Raji (cell line): ENCODE measurements at regions not wholly inside any gene's neighbourhood (a gene's known extent, or its start where the extent isn't known, plus 50 kb on each side); places are given as distances from the start of the nearest gene placed in this dataset.

Source experiments
- POLR2A ChIP-seq: IDR thresholded peaks from 2 replicates; pipeline ENCODE4 v1.6.1; 2011; ENCODE audit warnings: low read depth, low read length, control low read depth; ENCODE audit not compliant: insufficient read depth

DNA sequence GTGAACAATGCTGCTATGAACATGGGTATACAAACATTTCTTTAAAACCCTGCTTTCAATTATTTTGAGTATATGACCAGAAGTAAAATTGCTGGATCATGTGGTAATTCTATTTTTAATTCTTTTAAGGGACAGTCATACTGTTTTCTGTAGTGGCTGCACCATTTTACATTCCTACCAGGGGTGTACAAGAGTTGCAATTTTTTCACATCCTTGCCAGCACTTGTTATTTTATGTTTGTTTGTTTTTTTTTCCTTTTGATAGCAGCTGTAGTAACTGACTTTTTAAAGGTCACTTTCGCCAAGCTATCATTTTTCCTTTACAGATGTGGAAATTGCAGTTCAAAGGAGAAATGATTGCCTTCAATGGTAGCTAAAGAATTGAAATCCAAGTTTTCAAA is 99.5 kb downstream of the GPR85 start:
- TF ChIP-seq POLR2A = no peak

DNA sequence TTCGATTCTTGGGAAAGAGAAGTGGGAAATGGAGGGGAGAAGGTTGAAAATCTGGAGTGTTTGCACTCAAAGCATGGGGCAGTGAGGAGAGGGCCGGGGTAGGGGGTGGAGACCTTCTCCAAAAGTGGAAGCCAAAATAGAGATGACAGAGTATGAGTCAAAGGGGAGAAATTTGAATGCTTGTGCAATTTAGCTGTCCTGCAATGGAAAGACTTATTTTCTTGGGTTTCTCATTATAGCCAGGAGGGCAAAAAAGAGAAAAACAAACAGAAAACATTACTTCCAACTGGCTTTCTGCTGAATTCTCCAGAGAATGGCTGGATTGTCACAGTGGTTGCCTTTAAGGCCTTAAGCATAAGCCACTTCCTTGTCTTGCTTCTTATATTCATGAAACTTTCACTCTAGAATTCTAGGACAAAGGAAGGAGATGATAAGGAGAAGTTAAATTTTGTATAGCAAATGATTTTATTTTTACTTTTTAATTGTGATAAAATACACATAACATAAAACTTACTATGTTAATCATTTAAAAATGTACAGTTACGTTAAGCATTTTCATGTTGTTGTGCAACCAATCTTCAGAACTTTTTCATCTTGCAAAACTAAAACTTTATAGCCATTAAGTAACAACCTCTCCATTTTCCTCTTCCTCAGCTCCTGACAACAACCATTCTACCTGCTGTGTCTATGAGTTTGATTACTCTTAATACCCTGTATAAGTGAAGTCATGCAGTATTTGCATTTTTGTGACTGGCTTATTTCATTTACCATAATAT is 100.2 kb downstream of the GPR85 start:
- no peak for TF ChIP-seq POLR2A

DNA sequence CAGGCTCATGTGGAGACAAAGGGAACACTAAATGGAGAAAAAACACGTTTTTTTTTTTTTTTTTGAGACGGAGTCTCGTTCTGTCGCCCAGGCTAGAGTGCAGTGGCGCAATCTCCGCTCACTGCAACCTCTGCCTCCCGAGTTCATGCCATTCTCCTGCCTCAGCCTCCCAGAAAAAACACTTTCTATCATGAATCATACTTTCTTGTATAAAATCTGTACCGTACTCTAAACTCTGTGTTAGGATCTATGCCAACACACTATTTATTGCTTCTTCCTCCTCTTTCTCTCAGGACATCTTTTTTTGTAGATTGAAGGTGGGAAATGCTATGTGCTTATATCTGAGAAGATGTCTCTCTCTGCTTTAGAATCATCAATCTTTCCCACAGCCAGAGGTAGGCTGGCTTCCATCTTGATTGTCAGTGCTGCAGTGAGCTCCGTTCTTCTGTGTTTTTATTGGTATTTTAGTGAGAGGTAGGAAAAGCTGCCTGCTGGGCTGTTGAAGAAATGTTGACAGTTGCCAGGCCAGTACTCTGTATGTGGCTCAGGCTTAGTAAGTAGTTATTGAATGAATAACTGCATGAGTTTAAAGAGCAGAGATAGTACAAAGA is 101.1 kb downstream of the GPR85 start:
- TF ChIP-seq POLR2A = no peak

DNA sequence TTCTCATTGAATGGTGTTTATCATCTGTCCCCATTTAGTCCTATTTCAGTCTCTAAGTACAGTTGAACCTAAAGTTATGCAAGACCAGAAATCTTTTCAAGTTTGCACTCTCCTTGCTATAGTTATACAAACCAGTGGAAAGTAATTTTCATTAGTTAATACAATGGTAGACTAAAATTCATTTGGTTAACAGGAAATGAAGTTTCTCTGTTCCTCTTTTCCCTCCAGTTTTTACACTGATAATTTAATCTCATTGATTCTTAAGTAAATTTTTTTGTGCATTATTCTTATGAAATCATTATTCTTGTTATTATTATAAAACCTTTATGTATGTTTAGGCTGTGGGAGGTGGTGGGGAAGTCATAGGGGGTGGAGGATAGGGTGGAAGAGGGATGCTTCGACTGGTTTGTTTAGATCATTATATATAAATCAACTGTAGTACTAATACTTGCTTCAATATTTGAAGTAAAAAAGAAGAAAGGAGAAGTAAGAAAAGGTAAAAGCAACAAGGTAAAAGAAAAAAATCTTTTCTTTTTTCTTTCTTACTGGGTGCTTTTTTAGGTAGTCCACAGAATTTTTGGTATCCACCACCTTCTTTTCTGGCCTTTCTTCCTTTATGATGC is 104.1 kb downstream of the GPR85 start:
- TF ChIP-seq POLR2A = no peak

DNA sequence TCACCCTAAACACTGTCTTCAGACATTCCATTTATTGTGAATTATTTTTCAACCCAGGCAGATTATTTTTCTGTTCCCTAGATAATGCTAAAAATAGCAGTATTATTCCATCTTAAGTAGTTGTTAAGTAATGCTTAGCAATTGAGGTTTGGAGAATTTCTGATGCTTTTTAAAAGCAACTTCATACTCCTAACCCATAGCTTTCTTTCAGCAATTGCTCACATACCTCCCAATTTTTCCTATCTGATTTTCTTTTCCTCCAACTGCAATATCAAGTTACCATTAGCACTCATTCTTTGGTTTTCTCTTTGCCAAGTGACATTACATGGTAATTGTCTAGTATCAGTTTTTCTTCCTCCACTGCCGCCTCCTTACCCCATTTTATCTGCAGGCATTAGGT is 104.7 kb downstream of the GPR85 start:
- TF ChIP-seq POLR2A = no peak

DNA sequence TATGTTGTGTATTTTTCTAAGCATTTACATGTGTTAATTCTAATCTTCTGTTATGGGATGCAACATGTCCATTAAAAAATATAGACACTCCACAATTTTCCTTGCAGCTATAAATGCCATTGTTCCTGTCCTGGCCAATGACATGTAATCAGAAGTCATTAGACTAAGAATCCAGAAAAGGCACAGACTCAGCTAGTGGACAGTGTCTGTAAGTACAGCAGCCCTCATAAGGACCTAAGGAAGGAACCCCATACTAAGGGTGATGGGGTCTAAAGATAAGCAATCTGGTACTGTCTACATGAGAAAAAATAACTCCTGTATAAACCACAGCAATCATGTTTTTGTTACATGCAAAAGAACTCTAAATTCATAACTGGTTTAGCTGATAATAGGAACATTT is 115.9 kb downstream of the GPR85 start:
- TF ChIP-seq POLR2A = no peak

DNA sequence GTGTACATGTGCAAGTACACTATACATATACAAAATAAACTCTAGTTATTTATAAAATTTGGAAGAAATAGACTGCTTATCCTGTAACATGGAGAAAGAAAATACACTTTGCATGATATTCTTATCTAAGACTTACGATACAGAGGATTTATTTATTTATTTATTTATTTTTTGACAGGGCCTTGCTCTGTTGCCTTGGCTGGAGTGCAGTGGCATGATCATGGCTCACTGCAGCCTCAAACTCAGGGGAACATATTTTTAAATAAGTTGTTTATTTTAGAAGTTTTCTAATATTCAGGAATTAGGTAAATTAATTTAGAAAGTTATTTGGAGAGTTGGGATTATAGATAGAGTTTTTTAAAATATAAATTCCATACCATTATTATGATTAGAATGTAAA is 116.7 kb downstream of the GPR85 start:
- TF ChIP-seq POLR2A = no peak

DNA sequence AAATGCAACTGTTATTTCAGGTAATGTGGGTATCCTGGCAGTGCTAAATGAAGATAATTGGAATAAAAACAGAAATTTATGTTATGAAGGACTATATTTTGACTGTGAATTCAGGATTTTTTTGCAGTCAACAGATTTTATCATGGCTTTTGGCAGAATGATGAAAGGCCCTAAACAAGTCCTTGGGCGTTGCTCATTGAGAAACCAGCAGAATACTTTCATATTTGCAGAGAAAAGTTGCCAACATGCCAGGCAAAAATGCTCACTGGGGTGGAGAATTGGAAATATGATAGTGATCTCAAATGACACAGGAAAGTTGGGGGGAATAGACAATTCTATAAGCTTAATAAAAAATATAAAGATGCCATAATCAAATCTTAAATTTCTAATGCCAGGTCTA is 121.1 kb downstream of the GPR85 start:
- no peak for TF ChIP-seq POLR2A

DNA sequence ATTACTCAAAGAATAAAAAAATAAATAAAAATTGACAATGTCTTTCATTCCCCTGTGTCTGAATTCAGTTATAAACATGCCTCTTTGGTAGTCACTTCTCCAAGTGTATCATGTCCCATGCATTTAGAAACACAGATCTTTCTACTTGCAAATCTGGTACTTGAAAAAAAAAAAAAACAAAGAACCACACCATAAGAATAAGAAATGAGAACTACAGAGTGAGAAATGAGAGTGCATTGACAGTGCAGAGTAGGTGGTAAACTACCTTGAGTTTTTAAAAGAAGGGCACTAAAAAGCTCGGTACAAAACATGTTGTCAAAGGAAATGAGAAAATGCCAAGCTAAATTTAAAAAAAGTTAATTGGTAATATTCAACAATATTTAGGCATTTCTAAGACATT is 123.0 kb downstream of the GPR85 start:
- TF ChIP-seq POLR2A = no peak

DNA sequence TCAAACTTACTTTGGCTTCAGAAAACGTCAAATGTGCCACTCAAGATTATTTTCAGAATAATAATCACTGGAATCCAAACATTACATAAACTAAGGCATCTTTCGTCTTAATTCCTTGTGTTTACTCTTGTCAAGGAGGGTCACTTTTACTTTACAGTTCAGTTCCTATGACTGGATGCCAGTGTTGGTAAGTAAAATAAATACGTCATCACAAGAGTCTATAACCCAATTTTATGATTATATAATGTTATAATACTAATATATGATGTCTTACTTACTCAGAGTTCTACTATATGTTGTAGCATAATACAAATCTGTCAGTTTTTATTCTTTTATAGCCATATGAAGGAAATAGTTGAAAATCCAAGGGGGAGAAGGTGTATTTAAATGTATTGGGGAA is 123.8 kb downstream of the GPR85 start:
- TF ChIP-seq POLR2A = no peak

DNA sequence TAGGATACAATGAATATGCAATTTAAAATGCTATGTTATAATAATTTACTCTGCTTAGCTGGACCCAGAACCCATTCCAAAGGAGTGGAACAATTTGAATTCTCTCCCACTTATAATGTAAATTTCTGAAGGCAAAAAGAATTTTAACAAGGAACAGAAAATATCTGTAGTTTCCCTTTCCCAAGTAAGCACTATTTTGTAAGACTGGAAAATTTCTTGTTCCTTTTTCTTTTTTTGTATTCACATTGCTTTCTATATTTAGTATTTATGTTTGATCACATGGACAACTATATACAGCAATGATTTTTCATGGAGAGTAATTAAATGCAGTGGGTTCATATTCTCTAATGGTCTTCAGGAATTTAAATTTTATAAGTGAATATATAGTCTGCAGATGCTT is 127.4 kb downstream of the GPR85 start:
- no peak for TF ChIP-seq POLR2A

DNA sequence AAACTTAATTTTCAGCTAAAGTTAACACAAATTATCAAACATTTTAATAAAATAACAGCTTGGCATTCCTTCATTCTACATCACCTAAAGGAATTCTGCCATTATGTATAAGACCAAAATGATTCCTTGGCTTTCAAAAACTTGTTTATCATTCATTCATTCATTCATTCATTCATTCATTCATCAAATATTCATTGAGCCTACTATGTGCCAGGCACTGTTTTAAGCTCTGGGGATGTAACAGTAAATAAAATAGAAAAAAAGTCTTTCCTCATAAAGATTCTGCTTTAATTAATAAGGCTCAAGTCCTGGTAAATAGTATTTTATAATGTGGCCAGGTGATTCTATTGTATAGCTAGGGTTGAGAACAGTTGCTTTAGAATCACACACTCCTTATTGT is 127.9 kb downstream of the GPR85 start:
- TF ChIP-seq POLR2A = no peak

DNA sequence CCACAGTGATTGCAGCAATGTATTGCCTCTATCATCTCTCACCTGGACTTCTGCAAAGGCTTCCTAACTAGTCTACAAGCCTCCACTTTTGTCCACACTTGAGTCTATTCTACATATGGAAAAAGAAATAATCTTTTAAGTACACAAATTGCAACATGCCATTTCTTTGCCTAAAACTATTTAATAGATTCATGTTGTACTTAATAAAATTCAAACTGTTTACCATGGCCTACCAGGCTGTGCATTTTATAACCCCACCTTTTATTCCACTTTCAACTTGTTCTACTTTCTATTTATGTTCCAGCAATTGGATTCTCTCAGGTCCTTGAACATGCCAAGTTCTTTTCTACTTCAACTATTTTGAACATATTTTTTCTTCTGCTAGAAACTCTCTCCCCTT is 128.7 kb downstream of the GPR85 start:
- no peak for TF ChIP-seq POLR2A

DNA sequence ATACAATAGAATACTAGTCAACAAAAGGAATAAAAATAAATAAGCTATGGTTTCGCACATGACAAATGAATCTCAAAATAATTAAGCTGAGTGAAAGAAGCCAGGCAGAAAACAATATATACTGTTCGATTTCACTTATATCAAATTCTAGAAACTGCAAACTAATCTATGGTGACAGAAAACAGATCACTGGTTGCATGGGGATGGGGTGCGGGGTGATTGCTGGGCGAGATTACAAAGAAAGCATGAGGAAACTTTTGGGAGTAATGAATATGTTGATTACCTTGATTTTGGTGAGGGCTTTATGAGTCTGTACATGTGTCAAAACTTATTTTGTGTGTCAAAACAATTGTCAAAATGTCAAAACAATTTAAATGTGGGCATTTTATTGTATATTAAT is 135.6 kb downstream of the GPR85 start:
- TF ChIP-seq POLR2A = no peak

DNA sequence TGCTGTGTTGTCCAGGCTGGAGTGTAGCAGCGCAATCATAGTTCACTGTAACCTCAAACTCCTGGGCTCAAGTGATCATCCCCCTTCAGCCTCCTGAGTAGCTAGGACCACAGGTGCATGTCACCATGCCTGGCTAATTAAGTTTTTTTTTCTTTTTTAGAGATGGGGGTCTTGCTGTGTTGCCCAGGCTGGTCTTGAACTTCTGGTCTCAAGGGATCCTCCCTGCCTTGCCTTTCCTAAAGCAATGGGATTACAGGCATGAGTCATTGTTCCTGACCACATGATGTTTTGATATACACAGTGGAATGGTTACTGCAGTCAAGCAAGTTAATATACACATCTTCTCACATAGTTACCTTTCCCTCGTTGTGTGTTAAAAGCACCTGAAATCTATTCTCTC is 140.3 kb downstream of the GPR85 start:
- no peak for TF ChIP-seq POLR2A

DNA sequence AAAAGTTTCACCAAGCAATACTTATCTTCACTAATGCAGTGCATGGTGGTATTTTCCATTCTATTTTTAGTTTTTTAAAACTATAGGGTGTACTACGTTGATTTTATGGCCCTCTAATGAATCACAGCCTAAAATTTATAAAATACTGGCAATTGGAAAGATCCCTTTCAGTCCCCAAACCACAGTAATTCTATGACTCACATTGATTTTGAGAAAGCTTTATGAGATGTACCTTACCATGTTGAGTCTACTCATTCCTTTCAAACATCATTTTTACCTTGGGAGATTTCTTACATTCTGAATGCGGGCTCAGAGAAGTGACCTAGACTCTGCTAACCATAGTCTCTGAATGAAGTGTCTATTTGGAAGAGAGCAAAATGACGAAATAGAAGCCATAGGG is 141.6 kb downstream of the GPR85 start:
- TF ChIP-seq POLR2A = no peak

DNA sequence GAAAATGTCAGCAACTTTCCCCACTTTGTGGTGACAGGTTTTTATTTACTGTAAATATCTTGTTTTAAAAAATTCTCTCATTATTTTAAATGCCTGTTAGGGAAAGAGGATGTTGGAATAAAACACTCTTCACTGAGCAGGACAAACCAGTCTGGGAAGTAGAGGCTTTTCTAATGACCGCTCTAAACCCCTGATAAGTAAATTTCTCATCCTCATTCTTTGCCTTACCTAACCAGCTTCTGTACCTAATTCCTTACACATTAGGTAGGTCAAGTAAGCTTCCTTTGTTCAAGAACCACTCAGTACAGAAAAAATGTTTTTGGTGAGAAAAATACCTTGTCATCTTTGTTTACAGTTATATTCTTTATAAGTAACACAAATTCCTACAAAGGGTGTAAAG is 143.6 kb downstream of the GPR85 start:
- TF ChIP-seq POLR2A = no peak

DNA sequence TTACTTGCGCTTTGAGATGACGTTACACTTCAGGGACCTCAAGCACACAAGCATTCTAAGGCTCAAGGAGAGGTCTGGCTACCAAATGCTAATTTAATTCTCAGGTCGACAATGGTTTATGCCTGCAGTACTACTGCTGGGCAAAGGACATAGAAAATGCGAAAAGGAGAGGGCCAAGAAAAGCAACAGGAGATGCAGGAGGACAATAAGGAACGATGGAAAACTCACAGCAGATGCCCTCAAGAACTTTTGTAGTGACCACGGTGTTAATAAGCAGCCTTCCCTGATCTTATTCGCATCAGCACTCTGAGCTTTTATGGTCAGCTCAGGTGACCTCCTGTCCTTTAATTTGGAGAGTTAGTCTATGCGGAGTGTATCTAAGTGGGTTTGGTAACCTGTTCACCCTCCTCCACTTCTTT is 146.3 kb downstream of the GPR85 start:
- no peak; the same call in 1 of the 2 replicates for TF ChIP-seq POLR2A
